K562 (cell line): ENCODE measurements at regions not wholly inside any gene's neighbourhood (a gene's known extent, or its start where the extent isn't known, plus 50 kb on each side); places are given as distances from the start of the nearest gene placed in this dataset.

Experiments
- ATAC-seq: fragments of 200-7000 bp; cut with Tn5 transposase; 3 replicates; pipeline ENCODE4 v1.9.1; 2020; ENCODE audit warnings: moderate library complexity
- BruUV-seq: library from RNA; stranded (reverse); fragments of 400-500 nt; replicated peaks from 2 replicates; lab custom pipeline; 2021; lab: Mats Ljungman, UMichigan
- CTCF ChIA-PET: fragments of 300-600 bp; formaldehyde crosslinking; extraction: SDS; loops from one replicate; lab custom pipeline; 2021; ENCODE audit warnings: low intra/inter-chr PET ratio; lab: Yijun Ruan, JAX
- POLR2A ChIA-PET: fragments of 300-600, 350-650 bp; sonication (Branson Sonifier 250); formaldehyde crosslinking; extraction: SDS; loops from one replicate; lab custom pipeline; 2021; ENCODE audit warnings: antibody characterized with exemption, inconsistent platforms; lab: Yijun Ruan, JAX
- DNase-seq, 4 experiments: peaks; one replicate each; pipeline versions ENCODE4 v3.0.0 to v3.0.0-alpha.2; 2011 to 2018; ENCODE audit warnings: low spot score in 3 of 4, mixed read lengths in 3 of 4; ENCODE audit errors: extremely low read depth in 1 of 4
- FAIRE-seq: peaks from 2 replicates; lab custom pipeline; 2011; peaks lifted over from hg19 to GRCh38; lab: Jason Lieb, UNC
- H2AFZ ChIP-seq: 2 replicates; pipeline ENCODE4 v1.6.0; 2011; ENCODE audit warnings: low read depth, low read length, control low read depth, inconsistent platforms
- H3K27ac ChIP-seq: fragments of 200-600 bp; 3 replicates; pipeline ENCODE4 v1.8.0; 2011; ENCODE audit warnings: low read depth, mild to moderate bottlenecking, control low read depth, inconsistent platforms, low read length, moderate library complexity, mixed read lengths; ENCODE audit errors: extremely low read depth
- H3K27me3 ChIP-seq, 2 experiments: fragments of 300-600 bp in 1 of 2; 2 replicates in 1 of 2; 3 replicates in 1 of 2; pipeline versions ENCODE4 v1.6.0 to v1.8.0; 2011; ENCODE audit warnings: inconsistent platforms in 2 of 2, low read length in 2 of 2, mild to moderate bottlenecking in 1 of 2, mixed read lengths in 1 of 2, moderate library complexity in 1 of 2; ENCODE audit not compliant: control insufficient read depth in 2 of 2, insufficient read depth in 2 of 2
- H3K36me3 ChIP-seq: fragments of 300-600 bp; 3 replicates; pipeline ENCODE4 v1.8.0; 2011; ENCODE audit warnings: mild to moderate bottlenecking, low read length, inconsistent platforms; ENCODE audit not compliant: control insufficient read depth, insufficient read depth
- H3K4me1 ChIP-seq, 2 experiments: fragments of 200-600 bp in 1 of 2; replicated peaks in 1 of 2; 2 replicates in 1 of 2; 3 replicates in 1 of 2; pipeline versions ENCODE4 v1.5.1 to v1.8.0; 2011; ENCODE audit warnings: inconsistent platforms in 2 of 2, low read length in 2 of 2, mild to moderate bottlenecking in 1 of 2, mixed read lengths in 1 of 2, moderate library complexity in 1 of 2; ENCODE audit not compliant: control insufficient read depth in 2 of 2, insufficient read depth in 2 of 2
- H3K4me2 ChIP-seq: 2 replicates; pipeline ENCODE4 v1.6.1; 2011; ENCODE audit warnings: low read length, control low read depth, inconsistent platforms, mixed read lengths; ENCODE audit not compliant: insufficient read depth
- H3K4me3 ChIP-seq: fragments of 200-600 bp; sonication (generic), shearing (Covaris generic); 2 replicates; pipeline ENCODE4 v1.5.1; 2016; ENCODE audit warnings: control low read depth, inconsistent platforms
- H3K79me2 ChIP-seq: fragments of 200-600 bp; 3 replicates; pipeline ENCODE4 v1.8.0; 2011; ENCODE audit warnings: low read length, inconsistent platforms; ENCODE audit not compliant: control insufficient read depth, insufficient read depth
- H3K9ac ChIP-seq, 2 experiments: 2 replicates each; pipeline versions ENCODE4 v1.6.0 to v1.6.1; 2011; ENCODE audit warnings: low read depth in 2 of 2, low read length in 2 of 2, control low read depth in 1 of 2, inconsistent platforms in 1 of 2, mild to moderate bottlenecking in 1 of 2, mixed read lengths in 1 of 2; ENCODE audit not compliant: insufficient read depth in 1 of 2
- H3K9me1 ChIP-seq: one replicate; pipeline ENCODE4 v1.6.0; 2011; ENCODE audit warnings: inconsistent platforms, mild to moderate bottlenecking, low read length, moderate library complexity; ENCODE audit not compliant: control insufficient read depth, insufficient read depth
- H3K9me3 ChIP-seq: replicated peaks from 2 replicates; pipeline ENCODE4 v1.5.1; 2011; ENCODE audit warnings: low read depth, low read length, inconsistent platforms; ENCODE audit not compliant: control insufficient read depth, insufficient read depth
- H4K20me1 ChIP-seq: replicated peaks from 2 replicates; pipeline ENCODE4 v1.6.1; 2011; ENCODE audit warnings: low read length, inconsistent platforms, mixed read lengths; ENCODE audit not compliant: control insufficient read depth, insufficient read depth
- CREBBP ChIP-seq: IDR thresholded peaks from one replicate; pipeline ENCODE4 v1.6.1; 2012; ENCODE audit warnings: low read depth, mild to moderate bottlenecking, control low read depth, inconsistent platforms, low read length
- FOXJ3 ChIP-seq: sonication (generic); formaldehyde crosslinking; IDR thresholded peaks from 2 replicates; pipeline ENCODE4 v1.4.0; 2020; ENCODE audit warnings: mild to moderate bottlenecking, missing genetic modification reagents
- NFE2 ChIP-seq: IDR thresholded peaks from 2 replicates; pipeline ENCODE4 v1.6.1; 2014; ENCODE audit warnings: antibody characterized with exemption, low read depth
- ZKSCAN3 ChIP-seq: fragments of 250-450 bp; sonication (Bioruptor Pico); IDR thresholded peaks from 2 replicates; pipeline ENCODE4 v1.4.0; 2020
- ZNF140 ChIP-seq: fragments of 250-450 bp; sonication (Bioruptor Pico); IDR thresholded peaks from 2 replicates; pipeline ENCODE4 v1.8.0; 2021; ENCODE audit warnings: moderate library complexity, mild to moderate bottlenecking, inconsistent platforms
- ZNF316 ChIP-seq: fragments of 450-650 bp; IDR thresholded peaks from 2 replicates; pipeline ENCODE4 v1.6.1; 2016
- WGBS: fragments of 100-300 bp; shearing (Covaris generic); methylation state at CpG from one replicate; pipeline ENCODE4 v1.1.6; 2016; ENCODE audit warnings: low coverage, mixed read lengths; ENCODE audit not compliant: insufficient coverage; ENCODE audit errors: missing lambda C conversion rate; 5-methylcytosine and 5-hydroxymethylcytosine counted together
- in situ Hi-C: fragments of 300-500 bp; cut with MboI; formaldehyde crosslinking; loops from 4 replicates; pipeline ENCODE4 v1.15.0; 2018; ENCODE audit warnings: inconsistent platforms, mixed read lengths
- intact Hi-C: fragments of 100-400 bp; cut with micrococcal nuclease; formaldehyde crosslinking; loops from 2 replicates; pipeline ENCODE4 v1.14.2; 2022

DNA sequence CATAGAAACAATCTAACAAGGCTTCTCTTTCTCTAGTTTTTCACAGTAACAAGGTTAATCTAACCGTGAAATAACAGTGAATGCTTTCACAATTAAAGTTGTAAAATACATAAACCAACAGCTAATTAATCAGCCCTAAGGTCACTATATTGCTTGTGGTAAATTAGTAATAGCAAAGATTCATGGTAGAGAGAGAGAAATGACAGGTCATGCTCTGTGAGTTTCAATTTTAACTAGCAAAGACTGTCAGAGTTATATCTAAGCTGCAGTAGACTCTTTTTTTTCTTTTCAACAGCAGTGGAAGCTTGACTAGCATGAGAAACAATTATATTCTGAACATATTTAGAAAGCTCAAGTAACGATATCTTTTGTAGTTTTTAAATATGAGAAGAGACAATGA is 1068.0 kb downstream of the MAT2B start:
- ChIA-PET CTCF (no interaction called here), POLR2A (no interaction called here)
- Histone ChIP-seq H3K9ac (no peak overlapping the region), H3K9me1 (no peaks in the 10 kb centered on the region), H3K4me3 (no peak overlapping the region), H3K27me3 (no peaks in the 10 kb centered on the region), H3K4me1 (no peaks in the 10 kb centered on the region), H3K27ac (no peak overlapping the region), H3K79me2 (no peaks in the 10 kb centered on the region), H4K20me1 (no peaks in the 10 kb centered on the region), H3K9me3 (no peaks in the 10 kb centered on the region), H3K36me3 (no peaks in the 10 kb centered on the region), H2AFZ (no peak overlapping the region), H3K4me2 (no peak overlapping the region)
- intact Hi-C loops (no loop called here), in situ Hi-C loops (no loop called here)
- no peak for ATAC-seq
- TF ChIP-seq CREBBP (no peak), ZNF140 (no peak), NFE2 (no peak), ZNF316 (no peak), ZKSCAN3 (CRISPR knock-in tag) (no peak)
- 0% methylated on average over 2 of the region's 2 CpGs for WGBS
- no peak for DNase-seq
- no TSS peak for BruUV-seq
- FAIRE-seq, result no peak

DNA sequence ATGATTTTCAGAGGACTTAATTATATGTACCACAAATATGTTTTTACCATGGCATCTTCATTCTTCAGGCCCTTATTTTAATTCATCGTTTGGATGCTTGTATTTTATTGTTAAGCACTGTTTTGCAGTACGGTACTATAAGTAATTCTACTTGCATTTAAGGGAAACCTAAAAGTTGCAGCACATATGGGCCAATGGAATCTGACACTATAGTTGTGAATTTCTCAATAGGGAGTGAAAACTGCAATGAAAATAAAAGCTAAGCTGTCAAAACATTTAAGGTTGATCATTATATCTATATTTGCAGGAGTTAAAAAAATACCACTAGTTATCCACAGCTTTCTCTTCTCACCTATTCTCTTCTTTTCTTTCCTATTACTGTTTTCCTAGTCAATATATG is 1071.8 kb downstream of the MAT2B start:
- H3K9me3 ChIP-seq, result no peaks in the 10 kb centered on the region
- H2AFZ ChIP-seq, result no peak overlapping the region
- in situ Hi-C loops, result no loop called here
- no peaks in the 10 kb centered on the region for H3K27me3 ChIP-seq
- BruUV-seq, result no TSS peak
- no peak for FAIRE-seq
- no peak overlapping the region for H3K4me3 ChIP-seq
- ChIA-PET POLR2A (no interaction called here), CTCF (no interaction called here)
- no peaks in the 10 kb centered on the region for H3K9me1 ChIP-seq
- no peaks in the 10 kb centered on the region for H3K4me1 ChIP-seq
- H3K79me2 ChIP-seq, result no peaks in the 10 kb centered on the region
- H4K20me1 ChIP-seq, result no peaks in the 10 kb centered on the region
- no peak overlapping the region for H3K9ac ChIP-seq
- no peak for TF ChIP-seq FOXJ3 (CRISPR knock-in tag)
- no peaks in the 10 kb centered on the region for H3K36me3 ChIP-seq
- WGBS, result 3% methylated on average over 2 of the region's 2 CpGs
- H3K27ac ChIP-seq, result no peak overlapping the region
- H3K4me2 ChIP-seq, result no peak overlapping the region
- no peak for ATAC-seq
- intact Hi-C loops, result no loop called here
- DNase-seq, result no peak
